ENCODE measurements at regions not wholly inside any gene's neighbourhood (a gene's known extent, or its start where the extent isn't known, plus 50 kb on each side); places are given as distances from the start of the nearest gene placed in this dataset.

- TF ChIP-seq POLR2AphosphoS5 (IDR thresholded peaks at IDR 0.05) (no peak), CTCF (IDR thresholded peaks at IDR 0.05) (no peak), POLR2A (IDR thresholded peaks at IDR 0.05) (no peak)
These were observed 318.4 kb downstream of the DHX15 start for GRCh38 chr4:24265989-24266388.
